ENCODE measurements at regions not wholly inside any gene's neighbourhood (a gene's known extent, or its start where the extent isn't known, plus 50 kb on each side); places are given as distances from the start of the nearest gene placed in this dataset.
"Not testable (repeated sequence)": the region's sequence is repeated elsewhere in the genome, so short reads cannot be mapped to it uniquely, and the experiment has no call there.

DNA sequence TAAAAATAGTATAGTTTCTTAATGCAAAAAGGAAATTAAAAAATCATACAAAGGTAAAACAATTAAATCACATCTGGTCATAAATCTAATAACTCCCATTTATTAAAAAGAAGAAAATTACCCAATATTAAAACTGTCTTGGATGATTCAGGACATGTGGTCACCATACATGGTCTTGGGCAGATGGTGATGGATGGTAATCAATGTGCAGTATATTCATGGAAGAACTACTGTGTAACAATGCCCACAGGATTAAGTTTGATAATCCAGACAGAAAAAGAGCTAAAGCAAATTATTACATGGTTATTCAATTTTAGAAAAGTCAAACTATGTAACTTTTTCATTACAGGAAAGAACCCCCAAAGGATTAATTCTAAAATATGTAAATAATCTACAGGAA is 480.6 kb downstream of the QKI start:
- no peak for DNase-seq (ENCODE audit: low spot score)
- no peak for FAIRE-seq

DNA sequence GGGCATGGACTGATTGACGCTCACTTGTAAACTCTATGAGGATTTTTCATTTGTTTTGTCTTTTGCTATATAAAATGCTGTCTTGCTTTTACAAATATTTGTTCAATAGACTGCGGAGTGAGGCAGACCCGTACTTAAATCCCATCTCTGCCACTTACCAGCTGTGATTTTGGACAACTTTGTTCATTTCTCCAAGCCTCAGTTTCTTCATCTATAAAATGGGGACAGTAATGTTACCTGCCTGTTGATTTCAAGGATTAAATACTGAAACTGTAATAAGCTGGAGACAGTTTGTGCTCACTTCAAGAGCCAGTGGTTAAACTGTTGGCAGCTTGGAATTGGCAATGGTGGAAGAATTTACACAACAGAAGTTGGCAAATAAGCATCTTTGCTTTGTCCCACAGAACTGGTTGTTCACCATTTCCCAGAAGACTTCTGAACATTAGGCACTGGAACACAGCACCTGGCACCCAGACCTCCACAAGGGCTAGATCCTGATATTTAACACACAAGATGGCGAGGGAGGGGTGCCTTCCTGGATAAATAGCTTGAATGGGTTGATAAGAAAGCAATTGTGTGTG is 479.2 kb downstream of the QKI start:
- DNase-seq (ENCODE audit: low spot score) (no peak), FAIRE-seq (no peak)

DNA sequence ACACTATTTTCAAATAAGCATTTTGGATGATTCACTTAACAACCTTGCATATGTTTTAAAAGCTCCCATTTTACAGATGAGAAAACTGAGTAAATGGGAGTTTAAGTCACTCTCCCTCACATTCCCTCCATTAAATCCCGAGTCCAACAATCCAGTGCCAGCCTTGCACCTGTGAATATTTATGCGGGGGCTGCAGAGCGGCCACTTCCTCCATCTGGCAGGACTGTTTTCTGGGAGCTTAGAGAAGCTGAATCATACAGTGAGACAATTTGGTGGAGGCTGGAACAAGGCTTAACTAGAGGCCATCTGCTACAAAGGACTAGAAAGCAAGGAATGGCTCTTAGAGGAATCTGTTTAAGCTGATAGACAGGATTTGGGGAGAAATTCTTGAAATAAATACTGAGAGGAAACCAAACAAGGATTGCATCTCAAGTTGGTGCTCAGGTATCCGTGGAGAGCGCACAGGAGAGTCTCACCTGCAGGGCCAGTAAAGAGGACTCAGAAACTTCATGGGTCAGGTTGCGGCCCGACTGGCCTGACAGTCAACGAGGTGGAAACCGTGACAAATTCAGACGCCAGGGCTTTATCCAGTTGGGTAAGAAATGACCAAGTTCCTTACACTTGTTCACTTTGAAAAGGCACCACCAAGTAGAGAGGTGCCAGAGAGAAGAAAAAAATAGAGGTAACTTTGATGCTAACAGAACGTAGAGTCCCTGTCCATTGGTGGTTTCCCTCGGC is 478.5 kb downstream of the QKI start:
- no peak for FAIRE-seq
- DNase-seq (ENCODE audit: low spot score): no peak

DNA sequence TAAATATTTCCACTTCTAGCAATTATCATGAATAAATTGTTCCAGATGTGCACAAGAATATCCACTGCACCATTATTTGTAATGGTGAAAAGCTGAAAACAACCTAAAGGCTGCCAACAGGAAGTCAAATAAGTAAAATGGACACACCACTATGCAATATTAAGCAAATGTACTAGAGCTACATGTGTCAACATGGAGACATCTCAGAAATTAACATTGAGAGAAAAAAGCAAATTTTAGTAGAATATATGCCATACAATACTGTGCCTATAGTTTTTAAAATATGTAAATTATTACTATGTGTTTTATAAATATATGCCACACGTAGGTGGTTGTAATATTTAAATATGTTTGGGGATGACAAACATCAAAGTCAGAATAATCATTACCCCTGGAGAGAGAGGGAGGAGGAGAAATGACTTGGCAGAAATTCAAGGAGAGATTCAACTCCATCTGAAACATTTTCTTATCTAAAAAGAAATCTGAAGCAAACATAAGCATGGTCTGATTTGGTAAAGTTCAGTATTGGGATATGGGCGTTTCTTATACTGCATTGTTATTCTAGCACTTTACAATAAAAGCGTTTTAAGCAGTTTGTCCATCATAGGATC is 475.5 kb downstream of the QKI start:
- FAIRE-seq (no peak), DNase-seq (ENCODE audit: low spot score) (no peak)

DNA sequence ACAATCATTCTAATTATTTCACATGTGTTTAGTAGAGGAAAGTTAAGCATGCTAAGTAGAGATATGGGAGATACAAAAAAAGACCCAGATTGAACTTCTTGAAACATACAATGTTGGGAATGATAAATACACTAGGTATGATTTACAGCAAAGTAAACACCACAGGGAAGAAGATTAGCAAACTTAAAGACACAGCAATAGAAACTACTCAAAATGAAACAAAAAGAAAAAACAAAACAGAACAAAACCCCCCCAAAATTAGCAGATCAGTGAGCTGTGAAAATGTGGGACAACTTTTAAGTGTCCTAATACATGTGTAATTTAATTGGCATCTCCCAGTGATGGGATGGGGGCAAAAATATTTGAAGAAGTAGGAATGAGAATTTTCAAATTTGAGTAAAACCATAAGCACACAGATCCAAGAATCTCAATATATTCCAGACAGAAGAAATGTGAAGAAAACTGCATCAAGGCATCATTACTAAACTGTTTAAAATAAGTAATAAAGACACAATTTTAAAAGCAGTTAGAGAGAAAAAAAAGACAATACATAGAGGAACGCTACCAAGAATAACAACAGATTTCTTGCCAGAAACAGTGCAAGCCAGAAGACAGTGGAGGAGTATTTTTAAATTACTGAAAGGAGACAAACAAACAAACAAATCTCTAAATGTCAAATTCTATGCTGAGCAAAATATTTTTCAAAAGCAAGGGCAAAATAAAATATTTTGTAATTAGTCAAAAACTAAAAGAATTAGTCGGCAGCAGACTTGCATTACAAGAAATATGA is 473.7 kb downstream of the QKI start:
- no peak for FAIRE-seq
- DNase-seq (ENCODE audit: low spot score): no peak

DNA sequence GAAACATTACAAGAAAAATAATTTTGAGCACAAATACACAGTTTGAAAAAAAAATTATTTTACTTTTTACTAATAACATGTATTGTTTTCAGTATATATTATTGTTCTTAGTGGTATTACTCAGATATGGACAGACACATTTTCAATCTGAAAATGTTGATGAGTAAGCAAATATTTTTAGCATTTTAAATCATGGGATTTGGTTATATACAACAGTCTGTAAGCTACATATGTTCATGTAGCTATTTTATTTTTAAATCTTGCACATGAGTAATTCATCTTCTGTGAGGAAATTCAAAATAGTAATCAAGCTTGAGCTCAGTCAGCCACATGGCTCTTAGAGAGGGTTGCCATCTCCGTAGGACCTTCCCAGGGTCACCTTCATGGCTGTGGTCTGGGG is 471.9 kb downstream of the QKI start:
- FAIRE-seq (no peak), DNase-seq (ENCODE audit: low spot score) (no peak)

DNA sequence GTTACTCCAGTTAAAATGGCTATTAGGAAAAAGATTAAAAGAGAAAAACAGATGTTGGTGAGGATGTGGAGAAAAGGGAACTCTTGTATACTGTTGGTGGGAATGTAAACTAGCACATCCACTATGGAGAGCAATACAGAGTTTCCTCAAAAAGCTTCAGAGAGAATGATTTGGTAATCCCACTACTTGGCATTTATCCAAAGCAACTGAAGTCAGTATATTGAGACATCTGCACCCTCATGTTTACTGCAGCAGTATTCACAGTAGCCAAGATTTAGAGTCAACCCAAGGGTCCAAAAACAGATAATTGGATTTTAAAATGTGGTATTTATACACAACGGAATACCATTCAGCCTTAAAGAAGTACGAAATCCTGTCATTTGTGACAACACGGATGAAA is 469.5 kb downstream of the QKI start:
- DNase-seq (ENCODE audit: low spot score) (no peak), FAIRE-seq (no peak)

DNA sequence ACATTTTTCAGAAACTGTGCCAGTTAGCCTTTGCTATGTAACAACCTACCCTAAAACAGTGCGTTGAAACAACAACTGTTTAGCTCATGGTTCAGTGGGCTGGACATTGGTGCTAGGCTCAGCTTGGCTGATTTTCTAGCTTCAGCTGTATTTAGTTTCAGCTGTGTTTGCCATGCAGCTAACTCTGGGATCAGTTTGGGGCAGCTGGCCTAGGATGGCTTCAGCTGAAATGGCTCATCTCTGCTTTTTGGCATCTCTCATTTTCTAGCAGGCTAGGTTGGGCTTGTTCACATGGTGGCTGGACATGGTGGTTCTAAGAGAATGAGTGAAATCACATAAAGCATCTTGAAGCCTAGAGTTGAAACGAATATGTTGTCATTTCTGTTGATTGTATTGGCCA is 464.2 kb downstream of the QKI start:
- DNase-seq (ENCODE audit: low spot score): no peak
- no peak for FAIRE-seq

DNA sequence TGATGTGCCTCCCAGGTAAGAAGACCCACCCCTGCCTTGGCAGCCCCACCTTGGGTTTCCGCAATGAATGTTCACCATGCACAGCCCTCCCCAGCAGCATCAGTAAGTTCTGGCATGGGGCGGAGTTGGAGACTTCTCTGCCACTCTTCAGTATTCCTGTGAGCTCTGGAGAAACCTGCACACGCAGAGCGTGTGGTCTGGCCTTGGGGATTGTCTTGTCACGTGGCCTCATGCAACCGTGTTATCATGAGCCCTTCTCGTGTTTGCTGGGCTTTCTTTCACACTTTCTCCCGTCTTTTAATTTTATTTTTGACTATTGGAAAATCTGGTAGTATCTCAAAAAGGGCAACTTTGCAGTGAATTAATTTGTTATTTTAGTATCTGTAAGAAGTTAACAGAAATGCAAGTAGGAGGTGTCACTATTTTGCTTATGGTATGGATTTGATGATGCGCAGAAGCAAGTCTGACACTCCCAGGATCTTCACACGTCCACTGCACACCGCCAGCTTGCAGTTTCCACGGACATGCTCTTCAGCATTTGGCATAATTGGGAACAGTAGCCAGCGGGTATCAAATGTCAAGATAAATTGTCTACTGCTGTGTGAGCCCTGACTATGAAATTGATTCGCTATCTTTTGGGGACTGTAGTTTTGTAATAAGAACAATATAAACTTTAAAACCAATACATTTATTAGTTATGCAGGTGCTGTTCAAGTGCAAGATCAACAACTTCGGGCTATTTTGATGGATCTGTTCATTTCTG is 463.5 kb downstream of the QKI start:
- FAIRE-seq (no peak), DNase-seq (ENCODE audit: low spot score) (no peak)

DNA sequence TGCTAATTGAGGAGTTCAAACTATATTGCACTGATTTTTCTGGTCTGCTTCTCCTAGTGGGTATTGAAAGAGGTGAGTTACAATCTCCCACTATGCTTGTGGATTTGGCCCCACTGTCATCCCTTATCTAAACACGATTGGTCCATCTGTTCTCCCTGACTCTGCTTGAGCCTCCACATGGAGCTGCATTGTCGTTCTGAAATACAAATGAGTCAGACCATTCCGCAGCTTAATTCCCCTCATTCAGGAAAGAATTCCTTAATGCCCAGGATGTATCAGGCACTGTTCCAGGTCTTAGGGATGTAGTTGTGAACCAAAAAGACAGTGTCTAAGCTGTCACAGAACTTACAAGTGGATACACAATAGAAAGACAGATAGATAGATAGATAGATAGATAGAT is 461.9 kb downstream of the QKI start:
- DNase-seq (ENCODE audit: low spot score) (no peak), FAIRE-seq (no peak)

DNA sequence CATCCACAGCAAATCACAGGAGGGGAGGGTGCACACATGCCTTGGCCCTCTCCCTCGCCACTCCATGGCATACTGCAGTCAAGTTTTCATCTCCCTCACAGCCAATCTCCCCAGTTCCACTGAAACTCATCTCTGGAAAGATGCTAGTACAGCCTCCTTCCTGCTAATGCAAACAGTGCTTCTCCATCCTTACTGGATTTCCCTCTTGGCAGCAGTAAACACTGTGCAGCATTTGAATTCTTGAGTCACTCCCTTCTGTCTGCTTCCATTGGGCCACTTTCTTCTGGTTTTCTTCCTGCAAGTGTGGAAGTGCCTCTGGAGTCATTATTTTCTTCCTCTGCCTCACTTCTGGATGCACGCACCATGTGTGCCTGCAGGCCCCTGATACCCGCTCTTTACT is 460.3 kb downstream of the QKI start:
- DNase-seq (ENCODE audit: low spot score) (no peak), FAIRE-seq (no peak)

DNA sequence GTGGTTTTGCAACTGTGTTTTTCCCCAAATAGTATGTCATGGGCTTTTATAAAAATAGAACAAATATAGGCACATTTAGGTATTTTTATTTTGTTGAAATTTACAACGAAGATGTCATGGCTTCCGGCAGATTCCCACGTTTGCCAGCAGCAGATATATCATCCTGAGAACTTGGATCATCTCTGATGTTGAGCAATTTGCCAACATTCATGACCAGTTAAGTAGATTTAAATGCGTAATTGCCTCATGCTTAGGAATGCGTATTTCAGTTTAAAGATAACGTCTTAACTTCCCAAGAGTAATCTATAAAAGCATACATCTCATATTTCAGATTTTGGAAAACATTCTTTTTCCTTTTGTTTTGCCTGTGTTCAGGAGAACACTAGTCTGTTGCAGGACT is 457.8 kb downstream of the QKI start:
- no peak for FAIRE-seq

DNA sequence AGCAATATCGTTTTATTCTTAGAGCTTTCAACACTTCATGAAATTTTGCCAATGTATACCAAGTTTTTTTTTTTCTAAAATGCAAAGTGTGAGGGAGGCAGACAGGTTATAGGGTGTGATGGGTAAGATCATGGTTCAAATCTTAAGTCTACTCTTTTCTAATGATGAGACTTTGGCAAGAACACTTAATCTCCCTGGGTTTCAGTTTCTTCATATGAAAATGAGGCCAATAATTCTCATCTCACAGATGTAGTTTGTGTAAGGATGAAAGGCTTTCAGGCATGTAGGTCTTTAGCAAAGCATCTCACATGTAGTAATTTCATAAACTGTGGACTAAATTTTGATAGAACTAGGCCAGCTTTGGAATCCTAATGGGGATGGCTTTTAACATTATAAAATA is 457.1 kb downstream of the QKI start:
- DNase-seq (ENCODE audit: low spot score): no peak
- no peak for FAIRE-seq

More for the DNA sequence above, 457.8 kb downstream of the QKI start:
- DNase-seq (ENCODE audit: low spot score): no peak

DNA sequence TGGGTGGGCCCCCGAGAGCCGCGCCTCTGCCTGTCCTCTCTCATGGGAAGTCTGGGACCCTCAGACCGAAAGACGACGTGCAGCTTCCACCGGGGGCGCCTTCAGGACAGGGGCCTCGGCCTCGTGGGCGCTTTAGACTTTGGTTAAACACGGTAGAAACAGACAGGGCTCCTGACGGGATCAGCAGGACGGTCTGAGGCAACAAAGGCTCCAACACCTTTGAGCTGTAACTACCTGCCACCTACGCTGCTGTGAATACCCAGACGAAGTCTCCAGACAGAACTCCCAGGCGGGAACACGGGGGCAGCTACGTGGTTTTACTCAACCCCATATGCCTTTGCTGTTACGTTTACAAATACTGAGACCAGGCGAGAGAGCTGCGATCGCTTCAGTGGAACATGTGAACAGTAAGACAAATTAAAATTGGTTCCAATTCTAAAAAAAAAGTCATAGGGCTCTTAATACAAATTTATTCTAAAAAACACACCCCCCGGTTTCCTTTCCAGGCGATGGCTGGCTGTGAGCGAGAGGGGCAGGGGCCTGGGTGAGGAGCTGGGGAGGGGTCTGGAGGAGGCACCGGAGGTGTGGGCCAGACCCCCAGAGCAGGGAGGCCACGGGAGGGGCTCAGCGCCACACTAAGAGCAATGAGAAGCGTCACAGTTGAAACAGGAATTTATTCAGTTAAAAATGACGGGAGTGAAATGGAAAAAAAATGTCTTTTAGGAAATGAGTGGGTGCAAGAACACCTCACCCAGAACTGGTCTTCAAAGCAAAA is 453.2 kb downstream of the QKI start:
- DNase-seq (ENCODE audit: low spot score): no peak
- FAIRE-seq: no peak

DNA sequence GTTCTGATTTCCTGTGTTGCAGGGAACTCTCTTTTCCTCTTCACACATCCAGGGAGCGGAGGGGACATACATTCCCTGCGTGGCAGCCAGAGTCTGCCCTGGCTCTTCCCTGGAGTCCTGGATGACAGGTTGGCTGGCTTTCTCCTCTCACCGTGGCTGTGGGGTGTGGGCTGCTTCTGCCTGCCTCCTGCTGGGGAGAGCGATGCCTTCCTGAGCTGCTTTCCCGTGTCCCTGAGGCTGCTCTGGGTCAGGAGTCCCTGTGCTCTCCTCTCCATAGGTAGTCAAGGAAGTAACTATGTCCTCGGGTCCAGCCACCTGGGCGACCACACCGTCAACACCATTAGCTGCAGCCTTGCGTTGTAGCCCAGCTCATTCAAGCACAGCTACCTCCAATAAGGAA is 451.7 kb downstream of the QKI start:
- FAIRE-seq: no peak

DNA sequence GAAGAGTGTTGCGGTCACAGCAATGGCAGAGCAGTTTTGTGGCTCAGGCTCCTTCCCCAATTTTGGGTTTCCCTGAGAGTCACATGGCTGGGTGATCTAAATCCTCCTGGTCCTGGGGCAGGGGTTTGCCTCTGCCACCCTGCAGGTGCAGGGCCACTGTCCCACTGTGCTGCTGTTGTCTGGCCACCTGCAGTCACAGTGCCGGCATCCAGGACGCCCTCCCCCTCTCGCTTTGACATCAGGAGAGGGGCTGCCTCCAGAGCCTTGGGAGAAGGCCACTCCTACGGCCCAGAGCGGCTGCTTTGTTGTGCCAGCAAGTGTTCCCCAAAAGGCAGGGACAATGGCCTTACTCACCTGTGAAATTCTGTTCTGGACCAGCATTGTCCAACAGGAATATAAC is 449.0 kb downstream of the QKI start:
- DNase-seq (ENCODE audit: low spot score) (no peak), FAIRE-seq (no peak)

More for the DNA sequence above, 451.7 kb downstream of the QKI start:
- DNase-seq (ENCODE audit: low spot score): no peak

DNA sequence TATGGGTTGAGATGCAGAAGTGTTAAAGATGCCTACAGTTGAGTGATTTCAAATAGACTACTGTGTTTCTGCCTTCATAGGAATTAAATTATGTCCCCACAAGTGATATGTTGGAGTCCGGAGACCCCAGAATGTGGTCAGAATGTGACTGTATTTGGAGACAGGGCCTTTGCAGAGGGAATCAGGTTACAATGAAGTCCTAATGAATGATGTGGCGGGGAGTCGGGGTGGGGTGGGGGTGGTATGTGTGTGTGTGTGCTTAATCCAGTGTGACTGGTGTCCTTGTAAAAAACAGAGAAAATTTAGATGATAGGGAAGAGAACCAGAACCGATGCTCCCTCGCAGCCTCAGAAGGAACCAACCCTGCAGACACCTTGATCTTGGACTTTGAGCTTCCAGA is 448.2 kb downstream of the QKI start:
- DNase-seq (ENCODE audit: low spot score) (no peak), FAIRE-seq (no peak)

DNA sequence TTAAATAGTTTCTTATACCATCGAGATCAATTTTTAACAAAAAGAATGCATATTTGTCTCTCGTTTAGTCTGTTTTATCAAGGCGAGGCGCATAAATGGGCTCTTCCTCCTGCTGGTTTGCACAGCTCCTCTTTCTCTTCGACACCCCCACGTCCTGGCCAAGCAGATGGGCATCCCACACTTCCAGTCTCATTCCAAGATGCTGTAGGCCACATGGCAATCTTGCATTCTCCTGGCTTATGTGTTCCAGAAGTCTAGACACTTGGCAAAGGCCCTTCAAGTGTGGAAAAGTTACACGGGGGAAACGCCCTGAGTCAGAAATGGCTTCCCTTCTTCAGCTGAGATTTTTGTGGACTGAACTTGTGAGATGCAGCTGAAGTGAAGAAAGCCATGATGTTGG is 447.1 kb downstream of the QKI start:
- no peak for DNase-seq (ENCODE audit: low spot score)
- FAIRE-seq: no peak

DNA sequence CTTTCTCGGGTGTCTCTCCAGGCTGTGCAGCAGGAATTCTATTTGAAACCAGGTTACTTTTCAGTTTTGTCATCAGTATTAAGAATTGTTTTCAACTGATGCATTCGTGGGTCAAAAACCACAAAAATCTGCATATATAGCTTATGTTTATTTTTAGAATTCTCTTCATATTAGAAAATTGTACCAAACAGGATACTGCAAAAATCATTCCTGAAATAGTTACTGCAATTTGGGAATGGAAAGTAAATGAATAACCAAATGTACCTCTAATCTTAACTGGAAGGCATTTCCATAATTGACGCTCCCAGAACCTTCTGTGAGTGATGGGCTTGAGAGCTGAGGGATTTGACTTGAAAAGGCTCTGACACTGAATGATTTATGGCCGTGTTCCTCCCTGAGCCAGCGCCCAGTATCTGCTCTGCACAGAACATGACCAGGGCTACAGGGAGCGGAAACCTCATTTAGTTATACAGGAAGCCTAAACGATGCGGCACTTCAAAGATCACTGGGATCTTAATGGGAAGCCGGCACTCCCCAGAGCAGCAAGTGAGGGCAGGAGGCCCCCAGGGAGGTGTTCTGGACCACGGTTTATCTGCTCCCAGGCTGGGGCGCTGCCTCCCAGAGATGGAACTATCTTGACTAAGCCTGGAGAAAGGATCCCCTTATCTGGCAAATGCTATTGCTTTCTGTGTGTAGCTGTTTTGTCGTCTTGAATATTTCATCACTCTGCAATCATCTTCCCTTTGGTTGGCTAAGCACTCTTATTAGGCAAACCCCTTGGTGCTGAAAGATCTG is 446.0 kb downstream of the QKI start:
- FAIRE-seq (no peak), DNase-seq (ENCODE audit: low spot score) (no peak)

DNA sequence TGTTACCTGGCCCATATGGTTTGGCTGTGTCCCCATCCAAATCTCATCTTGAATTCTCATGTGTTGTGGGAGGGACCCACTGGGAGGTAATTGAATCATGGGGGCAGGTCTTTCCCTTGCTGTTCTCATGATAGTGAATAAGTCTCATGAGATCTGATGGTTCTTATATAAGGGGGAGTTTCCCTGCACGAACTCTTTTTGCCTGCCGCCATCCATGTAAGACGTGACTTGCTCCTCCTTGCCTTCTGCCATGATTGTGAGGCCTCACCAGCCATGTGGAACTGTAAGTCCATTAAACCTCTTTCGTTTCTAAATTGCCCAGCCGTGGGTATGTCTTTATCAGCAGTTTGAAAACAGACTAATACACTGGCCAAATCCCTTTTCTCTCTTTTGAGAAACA is 444.4 kb downstream of the QKI start:
- FAIRE-seq: not testable (repeated sequence)

More for the DNA sequence above, 444.4 kb downstream of the QKI start:
- DNase-seq (ENCODE audit: low spot score): not testable (repeated sequence)
